H9 (cell line): ENCODE measurements at regions not wholly inside any gene's neighbourhood (a gene's known extent, or its start where the extent isn't known, plus 50 kb on each side); places are given as distances from the start of the nearest gene placed in this dataset.

Experiments used
- DNase-seq: peaks from one replicate; pipeline ENCODE4 v3.0.0-alpha.2; 2017
- H2AFZ ChIP-seq: one replicate; pipeline ENCODE4 v1.6.1; 2013; ENCODE audit warnings: mild to moderate bottlenecking, low read length, control low read depth, moderate library complexity
- H2AK5ac ChIP-seq: 2 replicates; pipeline ENCODE4 v1.6.1; 2013; ENCODE audit warnings: low read length, control low read depth, mixed read lengths; ENCODE audit not compliant: insufficient read length
- H2BK120ac ChIP-seq: one replicate; pipeline ENCODE4 v1.6.1; 2013; ENCODE audit warnings: low read depth, mild to moderate bottlenecking, low read length, control low read depth, inconsistent platforms; ENCODE audit not compliant: poor library complexity, severe bottlenecking
- H2BK12ac ChIP-seq: 2 replicates; pipeline ENCODE4 v1.6.1; 2013; ENCODE audit warnings: low read length, control low read depth, mixed read lengths, low read depth; ENCODE audit not compliant: insufficient read length
- H2BK15ac ChIP-seq: 2 replicates; pipeline ENCODE4 v1.6.1; 2013; ENCODE audit warnings: low read depth, low read length, control low read depth
- H2BK20ac ChIP-seq: one replicate; pipeline ENCODE4 v1.6.1; 2013; ENCODE audit warnings: low read depth, mild to moderate bottlenecking, low read length, control low read depth, inconsistent platforms; ENCODE audit not compliant: poor library complexity, severe bottlenecking
- H2BK5ac ChIP-seq: 2 replicates; pipeline ENCODE4 v1.6.1; 2013; ENCODE audit warnings: low read length, control low read depth, mixed read lengths; ENCODE audit not compliant: insufficient read length
- H3K14ac ChIP-seq: 2 replicates; pipeline ENCODE4 v1.6.1; 2013; ENCODE audit warnings: low read length, control low read depth; ENCODE audit not compliant: insufficient read depth
- H3K18ac ChIP-seq: 2 replicates; pipeline ENCODE4 v1.6.1; 2013; ENCODE audit warnings: low read depth, mild to moderate bottlenecking, mixed read lengths, low read length, control low read depth; ENCODE audit not compliant: insufficient read length
- H3K23ac ChIP-seq: 2 replicates; pipeline ENCODE4 v1.6.1; 2013; ENCODE audit warnings: low read length, control low read depth, mixed read lengths, low read depth; ENCODE audit not compliant: insufficient read length
- H3K23me2 ChIP-seq: 2 replicates; pipeline ENCODE4 v1.6.1; 2013; ENCODE audit warnings: low read depth, mild to moderate bottlenecking, mixed read lengths, low read length, control low read depth; ENCODE audit not compliant: insufficient read length, poor library complexity, severe bottlenecking
- H3K27ac ChIP-seq: 2 replicates; pipeline ENCODE4 v1.5.1; 2013; ENCODE audit warnings: low read length, control low read depth, mixed read lengths, low read depth; ENCODE audit not compliant: insufficient read length
- H3K27me3 ChIP-seq: 2 replicates; pipeline ENCODE4 v1.6.1; 2013; ENCODE audit warnings: low read length, control low read depth, inconsistent platforms; ENCODE audit not compliant: insufficient read depth
- H3K4ac ChIP-seq: 2 replicates; pipeline ENCODE4 v1.6.1; 2013; ENCODE audit warnings: low read depth, mild to moderate bottlenecking, control low read depth, inconsistent platforms, low read length, moderate library complexity
- H3K4me1 ChIP-seq: 2 replicates; pipeline ENCODE4 v1.6.1; 2013; ENCODE audit warnings: low read length, control low read depth, inconsistent platforms; ENCODE audit not compliant: insufficient read depth
- H3K4me2 ChIP-seq: 2 replicates; pipeline ENCODE4 v1.6.1; 2013; ENCODE audit warnings: low read length, control low read depth, mixed read lengths; ENCODE audit not compliant: insufficient read length, insufficient read depth
- H3K56ac ChIP-seq: 2 replicates; pipeline ENCODE4 v1.6.1; 2013; ENCODE audit warnings: low read depth, mild to moderate bottlenecking, mixed read lengths, low read length, control low read depth; ENCODE audit not compliant: insufficient read length
- H3K79me1 ChIP-seq: 2 replicates; pipeline ENCODE4 v1.6.1; 2013; ENCODE audit warnings: low read depth, mild to moderate bottlenecking, moderate library complexity, low read length, control low read depth, inconsistent platforms; ENCODE audit not compliant: insufficient read depth, poor library complexity, severe bottlenecking
- H3K79me2 ChIP-seq: 2 replicates; pipeline ENCODE4 v1.6.1; 2013; ENCODE audit warnings: low read length, control low read depth, inconsistent platforms; ENCODE audit not compliant: insufficient read depth
- H3K9ac ChIP-seq: 2 replicates; pipeline ENCODE4 v1.6.1; 2013; ENCODE audit warnings: low read length, control low read depth, mixed read lengths; ENCODE audit not compliant: insufficient read length; ENCODE audit errors: extremely low read depth
- H3K9me3 ChIP-seq: one replicate; pipeline ENCODE4 v1.6.1; 2013; ENCODE audit warnings: low read depth, low read length, inconsistent platforms; ENCODE audit not compliant: control insufficient read depth
- H3T11ph ChIP-seq: one replicate; pipeline ENCODE4 v1.6.1; 2013; ENCODE audit warnings: mild to moderate bottlenecking, low read length, control low read depth, inconsistent platforms
- H4K20me1 ChIP-seq: one replicate; pipeline ENCODE4 v1.6.1; 2013; ENCODE audit not compliant: control insufficient read depth, insufficient read length, insufficient read depth
- H4K5ac ChIP-seq: 2 replicates; pipeline ENCODE4 v1.6.1; 2013; ENCODE audit warnings: low read depth, mild to moderate bottlenecking, mixed read lengths, low read length, control low read depth; ENCODE audit not compliant: insufficient read length
- H4K8ac ChIP-seq: replicated peaks from 2 replicates; pipeline ENCODE4 v1.6.1; 2013; ENCODE audit warnings: low read length, control low read depth, mixed read lengths, low read depth; ENCODE audit not compliant: insufficient read length
- H4K91ac ChIP-seq: 2 replicates; pipeline ENCODE4 v1.6.1; 2013; ENCODE audit warnings: low read depth, mild to moderate bottlenecking, moderate library complexity, mixed read lengths, low read length, control low read depth; ENCODE audit not compliant: insufficient read length
- H3K27ac Mint-ChIP-seq, 3 experiments: 2 replicates in 2 of 3; 3 replicates in 1 of 3; pipeline ENCODE4 v1.8.0; 2020 to 2021; ENCODE audit warnings: mixed read lengths in 3 of 3, mild to moderate bottlenecking in 1 of 3, moderate library complexity in 1 of 3
- H3K27me3 Mint-ChIP-seq: 2 replicates; pipeline ENCODE4 v1.8.0; 2021; ENCODE audit warnings: low read depth, mild to moderate bottlenecking, moderate library complexity, mixed read lengths
- H3K36me3 Mint-ChIP-seq, 3 experiments: 2 replicates in 2 of 3; 3 replicates in 1 of 3; pipeline ENCODE4 v1.8.0; 2020 to 2021; ENCODE audit warnings: low read depth in 3 of 3, mixed read lengths in 3 of 3; ENCODE audit not compliant: insufficient read depth in 1 of 3
- H3K4me1 Mint-ChIP-seq, 2 experiments: 2 replicates each; pipeline ENCODE4 v1.8.0; 2020; ENCODE audit warnings: mixed read lengths in 2 of 2
- H3K4me3 Mint-ChIP-seq, 2 experiments: 2 replicates in 1 of 2; 3 replicates in 1 of 2; pipeline ENCODE4 v1.8.0; 2020 to 2021; ENCODE audit warnings: mild to moderate bottlenecking in 2 of 2, mixed read lengths in 2 of 2, moderate library complexity in 1 of 2
- H3K9me3 Mint-ChIP-seq, 2 experiments: 2 replicates in 1 of 2; 3 replicates in 1 of 2; pipeline ENCODE4 v1.8.0; 2020; ENCODE audit warnings: mild to moderate bottlenecking in 2 of 2, mixed read lengths in 2 of 2, moderate library complexity in 1 of 2
- CTCF ChIP-seq: fragments of 200-600 bp; sonication (generic); conservative IDR thresholded peaks from 3 replicates; pipeline ENCODE4 v1.8.0; 2021; ENCODE audit warnings: antibody characterized with exemption, mild to moderate bottlenecking
- WGBS: extraction: QIAGEN DNeasy Blood & Tissue Kit; methylation state at CpG from one replicate; pipeline ENCODE4 v1.1.7; 2013; ENCODE audit warnings: missing lambda C conversion rate, low lambda C conversion rate, mixed read lengths; ENCODE audit not compliant: insufficient read length; ENCODE audit errors: extremely low coverage; 5-methylcytosine and 5-hydroxymethylcytosine counted together

GRCh38 chr17:70642059-70642458 is 472.7 kb downstream of the KCNJ2 start:
- H3T11ph ChIP-seq, result no peak overlapping the region
- WGBS, result no CpG with 5 or more reads among the region's 2 CpGs

More at GRCh38 chr17:70642059-70642458, 472.7 kb downstream of the KCNJ2 start:
- H3K36me3 Mint-ChIP-seq, result no peaks in the 10 kb centered on the region
- Histone ChIP-seq H3K4me2 (no peak overlapping the region), H3K23ac (no peak overlapping the region), H2AK5ac (no peak overlapping the region), H3K79me1 (no peaks in the 10 kb centered on the region), H3K27ac (no peak overlapping the region), H3K4me1 (no peaks in the 10 kb centered on the region; the same call in 1 of the 2 replicates), H3K9me3 (no peaks in the 10 kb centered on the region), H4K8ac (no peak overlapping the region), H2BK120ac (no peak overlapping the region), H4K5ac (no peak overlapping the region), H3K79me2 (no peaks in the 10 kb centered on the region), H3K23me2 (no peaks in the 10 kb centered on the region), H2AFZ (no peak overlapping the region), H2BK5ac (no peak overlapping the region), H3K14ac (no peak overlapping the region), H3K9ac (no peak overlapping the region), H3K4ac (no peak overlapping the region), H4K20me1 (no peaks in the 10 kb centered on the region), H2BK12ac (no peak overlapping the region), H2BK15ac (no peak overlapping the region), H4K91ac (no peak overlapping the region), H2BK20ac (no peak overlapping the region), H3K56ac (no peak overlapping the region), H3K27me3 (no peaks in the 10 kb centered on the region), H3K18ac (no peak overlapping the region)
- H3K4me3 Mint-ChIP-seq, result no peak overlapping the region
- H3K9me3 Mint-ChIP-seq, result peaks cover 5 to 7% of the 10 kb centered on the region in 2 experiments; a peak in 2 of 5 replicates
- H3K27me3 Mint-ChIP-seq, result no peaks in the 10 kb centered on the region
- peaks cover 14 to 20% of the 10 kb centered on the region in 2 experiments for H3K4me1 Mint-ChIP-seq
- H3K27ac Mint-ChIP-seq, result no peak overlapping the region
- TF ChIP-seq CTCF, result no peak
- no peak for DNase-seq
